Esophagus squamous epithelium (tissue), 5 donors: ENCODE measurements at regions not wholly inside any gene's neighbourhood (a gene's known extent, or its start where the extent isn't known, plus 50 kb on each side); places are given as distances from the start of the nearest gene placed in this dataset.

Experiments used
- DNase-seq: peaks from one replicate; lab custom pipeline; 2025; lab: John Stamatoyannopoulos, UW
- H3K27ac ChIP-seq, 4 donors: fragments of 200-600 bp; sonication (generic); one replicate each; pipeline ENCODE4 v1.5.1; 2016 to 2019; ENCODE audit warnings: mild to moderate bottlenecking in 1 of 4
- H3K27me3 ChIP-seq, 4 donors: fragments of 200-600 bp; sonication (generic); 1 replicate in 3 of 4; 2 replicates in 1 of 4; pipeline versions ENCODE4 v1.5.1 to v1.6.0; 2017 to 2021; ENCODE audit warnings: antibody characterized with exemption in 1 of 4
- H3K36me3 ChIP-seq, 3 donors: fragments of 200-600 bp; sonication (generic); one replicate each; pipeline ENCODE4 v1.5.1; 2016 to 2019
- H3K4me1 ChIP-seq, 3 donors: fragments of 200-600 bp; sonication (generic); one replicate each; pipeline ENCODE4 v1.5.1; 2017 to 2019
- H3K4me3 ChIP-seq, 4 donors: fragments of 200-600 bp; sonication (generic); 1 replicate in 3 of 4; 2 replicates in 1 of 4; pipeline ENCODE4 v1.5.1; 2016 to 2019; ENCODE audit warnings: mild to moderate bottlenecking in 2 of 4, moderate library complexity in 1 of 4
- H3K9me3 ChIP-seq, 3 donors: fragments of 200-600 bp; sonication (generic); one replicate each; pipeline ENCODE4 v1.5.1; 2016 to 2019
- POLR2A ChIP-seq, 4 donors: fragments of 450-650 bp; IDR thresholded peaks; one replicate each; pipeline ENCODE4 v1.6.1; 2017; ENCODE audit warnings: antibody characterized with exemption in 4 of 4, mild to moderate bottlenecking in 4 of 4, moderate library complexity in 3 of 4
- WGBS, 2 donors: methylation state at CpG; one replicate each; pipeline ENCODE4 v1.1.5; 2018; 5-methylcytosine and 5-hydroxymethylcytosine counted together
- intact Hi-C: fragments of 100-400 bp; cut with DNase I; formaldehyde crosslinking; loops from one replicate; pipeline ENCODE4 v1.15.0; 2022
- TF ChIP-seq, protein P1 (sequence below), 6 experiments: fragments of 450-650 bp in 4 of 6; fragments of 200-600 bp in 2 of 6; sonication (generic) in 2 of 6; IDR thresholded peaks; one replicate each; pipeline ENCODE4 v1.5.1; 2016 to 2019; ENCODE audit warnings: antibody characterized with exemption in 6 of 6, mild to moderate bottlenecking in 4 of 6, moderate library complexity in 4 of 6
- donor health status: DM: yes; HTN: yes; CAD: no.

DNA sequence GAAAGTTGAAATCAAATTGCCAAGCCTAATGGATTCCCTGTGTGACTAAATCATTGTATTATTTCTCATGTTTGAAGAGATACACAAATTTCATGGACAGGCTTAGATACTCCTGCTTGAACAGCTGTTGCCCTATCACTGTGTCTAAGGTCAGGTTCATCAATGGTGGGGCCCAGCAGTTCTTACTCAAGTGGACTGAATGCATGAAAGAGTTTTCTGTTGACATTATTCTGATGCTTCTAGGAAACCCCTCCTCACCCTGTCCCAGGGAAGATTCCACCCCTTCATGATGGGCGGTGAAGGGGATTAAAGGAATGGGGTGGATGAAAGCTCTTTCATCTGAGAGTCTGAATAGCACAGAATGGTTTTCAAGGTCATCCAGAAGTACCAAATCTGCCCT is 148.8 kb downstream of the INO80D start:
- H3K27ac ChIP-seq, result no peak overlapping the region
- no peaks in the 10 kb centered on the region for H3K4me1 ChIP-seq
- 92 to 100% methylated on average over 1 of the region's 1 CpG for WGBS, 2 donors
- no peaks in the 10 kb centered on the region for H3K27me3 ChIP-seq
- DNase-seq, result no peak
- no peak overlapping the region for H3K4me3 ChIP-seq
- TF ChIP-seq, protein P1, sequence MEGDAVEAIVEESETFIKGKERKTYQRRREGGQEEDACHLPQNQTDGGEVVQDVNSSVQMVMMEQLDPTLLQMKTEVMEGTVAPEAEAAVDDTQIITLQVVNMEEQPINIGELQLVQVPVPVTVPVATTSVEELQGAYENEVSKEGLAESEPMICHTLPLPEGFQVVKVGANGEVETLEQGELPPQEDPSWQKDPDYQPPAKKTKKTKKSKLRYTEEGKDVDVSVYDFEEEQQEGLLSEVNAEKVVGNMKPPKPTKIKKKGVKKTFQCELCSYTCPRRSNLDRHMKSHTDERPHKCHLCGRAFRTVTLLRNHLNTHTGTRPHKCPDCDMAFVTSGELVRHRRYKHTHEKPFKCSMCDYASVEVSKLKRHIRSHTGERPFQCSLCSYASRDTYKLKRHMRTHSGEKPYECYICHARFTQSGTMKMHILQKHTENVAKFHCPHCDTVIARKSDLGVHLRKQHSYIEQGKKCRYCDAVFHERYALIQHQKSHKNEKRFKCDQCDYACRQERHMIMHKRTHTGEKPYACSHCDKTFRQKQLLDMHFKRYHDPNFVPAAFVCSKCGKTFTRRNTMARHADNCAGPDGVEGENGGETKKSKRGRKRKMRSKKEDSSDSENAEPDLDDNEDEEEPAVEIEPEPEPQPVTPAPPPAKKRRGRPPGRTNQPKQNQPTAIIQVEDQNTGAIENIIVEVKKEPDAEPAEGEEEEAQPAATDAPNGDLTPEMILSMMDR (IDR thresholded peaks at IDR 0.05), result no peak
- TF ChIP-seq POLR2A (IDR thresholded peaks at IDR 0.05), result no peak
- H3K9me3 ChIP-seq, result no peaks in the 10 kb centered on the region
- no peaks in the 10 kb centered on the region for H3K36me3 ChIP-seq
- intact Hi-C loops, result no loop called here

DNA sequence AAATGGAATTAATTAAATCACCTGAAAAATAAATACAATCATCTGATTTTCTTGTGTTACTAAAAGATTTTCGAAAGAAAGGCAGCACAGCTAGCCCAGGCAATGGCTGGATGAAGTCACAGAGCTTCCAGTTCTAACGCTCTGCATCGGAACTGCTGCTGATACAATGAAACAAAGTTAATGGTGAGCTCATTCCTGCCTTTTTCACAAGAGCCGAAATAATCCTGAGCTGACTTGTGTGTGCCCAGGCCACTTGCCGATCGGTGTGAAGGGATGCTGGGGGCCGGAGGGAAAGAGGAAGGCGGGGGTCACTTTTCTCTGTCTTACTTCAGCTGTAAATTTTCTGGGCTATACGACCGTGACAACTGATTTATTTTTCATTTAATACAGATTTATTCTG is 149.5 kb downstream of the INO80D start:
- intact Hi-C loops, result no loop called here
- no peaks in the 10 kb centered on the region for H3K27me3 ChIP-seq
- no peak for DNase-seq
- TF ChIP-seq, protein P1 (IDR thresholded peaks at IDR 0.05), result no peak
- no peak for TF ChIP-seq POLR2A (IDR thresholded peaks at IDR 0.05)
- no peaks in the 10 kb centered on the region for H3K9me3 ChIP-seq
- H3K4me1 ChIP-seq, result no peaks in the 10 kb centered on the region
- no peak overlapping the region for H3K4me3 ChIP-seq
- no peaks in the 10 kb centered on the region for H3K36me3 ChIP-seq
- H3K27ac ChIP-seq, result no peak overlapping the region
- 69 to 81% methylated on average over 10 of the region's 10 CpGs for WGBS, 2 donors

DNA sequence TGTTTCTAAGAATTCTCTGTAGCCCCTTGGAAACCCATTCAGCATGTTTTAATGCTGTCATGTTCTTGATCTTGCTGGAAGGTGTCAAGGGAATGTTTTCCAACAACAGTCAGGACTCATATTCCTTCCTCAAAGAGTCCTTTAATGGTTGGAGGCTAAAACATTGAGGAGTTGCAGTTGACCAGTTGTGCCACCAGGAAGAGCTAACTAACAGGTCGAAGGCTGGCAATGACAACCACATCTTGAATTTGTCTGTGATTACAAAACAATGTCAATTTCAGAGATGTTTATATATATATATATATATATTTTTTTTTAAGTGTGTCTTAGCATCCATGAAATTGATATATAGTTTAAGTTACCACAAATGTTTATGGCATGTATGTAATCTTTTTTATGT is 151.5 kb downstream of the INO80D start:
- no peak for DNase-seq
- Histone ChIP-seq H3K4me1 (no peaks in the 10 kb centered on the region), H3K36me3 (no peaks in the 10 kb centered on the region), H3K4me3 (no peak overlapping the region), H3K27me3 (peaks cover 0 to under 1% (median 0%) of the 10 kb centered on the region in 4 donors), H3K27ac (no peak overlapping the region), H3K9me3 (no peaks in the 10 kb centered on the region)
- intact Hi-C loops, result no loop called here
- TF ChIP-seq POLR2A (IDR thresholded peaks at IDR 0.05), result no peak
- TF ChIP-seq, protein P1 (IDR thresholded peaks at IDR 0.05), result no peak
- 68 to 75% methylated on average over 1 of the region's 1 CpG for WGBS, 2 donors

DNA sequence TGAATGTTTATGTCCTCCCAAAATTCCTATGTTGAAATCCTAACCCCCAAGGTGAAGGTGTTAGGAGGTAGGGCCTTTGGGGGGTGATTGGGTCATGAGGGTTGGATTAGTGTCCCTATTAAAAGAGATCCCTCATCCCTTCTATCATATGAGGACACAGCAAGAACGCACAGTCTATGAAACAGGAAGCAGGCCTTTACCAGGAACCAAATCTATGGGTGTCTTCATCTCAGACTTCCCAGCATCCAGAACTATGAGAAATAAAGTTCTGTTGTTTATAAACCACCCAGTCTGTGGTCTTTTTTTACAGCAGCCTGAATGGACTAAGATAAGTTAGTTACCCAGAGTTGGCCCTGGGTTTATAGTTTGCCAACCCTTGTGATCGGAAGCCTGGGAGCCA is 153.1 kb downstream of the INO80D start:
- Histone ChIP-seq H3K27me3 (peaks cover 0 to 15% (median 0%) of the 10 kb centered on the region in 4 donors), H3K4me1 (no peaks in the 10 kb centered on the region), H3K9me3 (no peaks in the 10 kb centered on the region), H3K27ac (no peak overlapping the region), H3K36me3 (no peaks in the 10 kb centered on the region), H3K4me3 (no peak overlapping the region)
- intact Hi-C loops, result no loop called here
- 80 to 96% methylated on average over 2 of the region's 2 CpGs for WGBS, 2 donors
- DNase-seq, result no peak
- no peak for TF ChIP-seq POLR2A (IDR thresholded peaks at IDR 0.05)
- TF ChIP-seq, protein P1 (IDR thresholded peaks at IDR 0.05), result no peak

DNA sequence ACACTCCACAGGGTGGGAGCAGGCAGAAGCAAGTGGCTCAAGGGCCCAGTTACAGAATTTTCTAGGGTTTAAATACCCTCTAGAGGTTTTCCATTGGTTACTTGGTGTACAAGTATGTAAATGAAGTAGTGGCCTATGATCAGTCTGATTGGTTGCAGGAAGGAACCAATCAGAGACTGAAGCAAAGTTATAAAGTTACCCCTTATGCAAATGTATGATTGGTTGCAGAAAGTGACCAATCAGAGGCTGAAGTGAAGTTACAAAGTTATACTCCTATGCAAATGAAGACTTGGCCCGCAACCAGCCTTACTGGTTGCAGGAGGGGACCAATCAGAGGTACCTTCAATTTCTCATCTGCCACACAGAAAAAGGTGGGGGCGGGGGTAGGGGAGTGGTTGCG is 154.6 kb downstream of the INO80D start:
- 90 to 91% methylated on average over 3 of the region's 3 CpGs for WGBS, 2 donors
- peaks cover 0 to 29% (median 0%) of the 10 kb centered on the region in 4 donors for H3K27me3 ChIP-seq
- intact Hi-C loops, result no loop called here
- no peak overlapping the region for H3K27ac ChIP-seq
- H3K36me3 ChIP-seq, result no peaks in the 10 kb centered on the region
- DNase-seq, result no peak
- no peaks in the 10 kb centered on the region for H3K9me3 ChIP-seq
- peaks cover 0 to under 1% (median 0%) of the 10 kb centered on the region in 3 donors for H3K4me1 ChIP-seq
- no peak for TF ChIP-seq POLR2A (IDR thresholded peaks at IDR 0.05)
- TF ChIP-seq, protein P1 (IDR thresholded peaks at IDR 0.05), result no peak
- H3K4me3 ChIP-seq, result no peak overlapping the region
